Esophagus squamous epithelium (tissue), 5 donors: ENCODE measurements at regions not wholly inside any gene's neighbourhood (a gene's known extent, or its start where the extent isn't known, plus 50 kb on each side); places are given as distances from the start of the nearest gene placed in this dataset.

Experiments
- DNase-seq: peaks from one replicate; lab custom pipeline; 2025; lab: John Stamatoyannopoulos, UW
- H3K27ac ChIP-seq, 4 donors: fragments of 200-600 bp; sonication (generic); one replicate each; pipeline ENCODE4 v1.5.1; 2016 to 2019; ENCODE audit warnings: mild to moderate bottlenecking in 1 of 4
- H3K27me3 ChIP-seq, 4 donors: fragments of 200-600 bp; sonication (generic); 1 replicate in 3 of 4; 2 replicates in 1 of 4; pipeline versions ENCODE4 v1.5.1 to v1.6.0; 2017 to 2021; ENCODE audit warnings: antibody characterized with exemption in 1 of 4
- H3K36me3 ChIP-seq, 3 donors: fragments of 200-600 bp; sonication (generic); one replicate each; pipeline ENCODE4 v1.5.1; 2016 to 2019
- H3K4me1 ChIP-seq, 3 donors: fragments of 200-600 bp; sonication (generic); one replicate each; pipeline ENCODE4 v1.5.1; 2017 to 2019
- H3K4me3 ChIP-seq, 4 donors: fragments of 200-600 bp; sonication (generic); 1 replicate in 3 of 4; 2 replicates in 1 of 4; pipeline ENCODE4 v1.5.1; 2016 to 2019; ENCODE audit warnings: mild to moderate bottlenecking in 2 of 4, moderate library complexity in 1 of 4
- H3K9me3 ChIP-seq, 3 donors: fragments of 200-600 bp; sonication (generic); one replicate each; pipeline ENCODE4 v1.5.1; 2016 to 2019
- CTCF ChIP-seq, 6 experiments: fragments of 450-650 bp in 4 of 6; fragments of 200-600 bp in 2 of 6; sonication (generic) in 2 of 6; IDR thresholded peaks; one replicate each; pipeline ENCODE4 v1.5.1; 2016 to 2019; ENCODE audit warnings: antibody characterized with exemption in 6 of 6, mild to moderate bottlenecking in 4 of 6, moderate library complexity in 4 of 6
- POLR2A ChIP-seq, 4 donors: fragments of 450-650 bp; IDR thresholded peaks; one replicate each; pipeline ENCODE4 v1.6.1; 2017; ENCODE audit warnings: antibody characterized with exemption in 4 of 4, mild to moderate bottlenecking in 4 of 4, moderate library complexity in 3 of 4
- WGBS, 2 donors: methylation state at CpG; one replicate each; pipeline ENCODE4 v1.1.5; 2018; 5-methylcytosine and 5-hydroxymethylcytosine counted together
- intact Hi-C: fragments of 100-400 bp; cut with DNase I; formaldehyde crosslinking; loops from one replicate; pipeline ENCODE4 v1.15.0; 2022
- donor health status: DM: yes; HTN: yes; CAD: no.

GRCh38 chr14:53496668-53497067 is 343.5 kb upstream of the DDHD1 start:
- TF ChIP-seq CTCF (IDR thresholded peaks at IDR 0.05): no peak
- no peak for DNase-seq
- intact Hi-C loops: no loop called here
- WGBS, 2 donors: 81 to 85% methylated on average over 2 of the region's 2 CpGs
- peaks cover 0 to 27% (median under 1%) of the 10 kb centered on the region in 3 donors for H3K4me1 ChIP-seq
- H3K36me3 ChIP-seq: no peaks in the 10 kb centered on the region
- H3K9me3 ChIP-seq: no peaks in the 10 kb centered on the region
- H3K27ac ChIP-seq: no peak overlapping the region
- H3K4me3 ChIP-seq: no peak overlapping the region
- H3K27me3 ChIP-seq: no peaks in the 10 kb centered on the region

GRCh38 chr14:53495846-53496343 is 342.8 kb upstream of the DDHD1 start:
- no peak overlapping the region for H3K27ac ChIP-seq
- H3K4me3 ChIP-seq: no peak overlapping the region
- no peak for DNase-seq
- H3K27me3 ChIP-seq: no peaks in the 10 kb centered on the region
- TF ChIP-seq POLR2A (IDR thresholded peaks at IDR 0.05): no peak
- no peak for TF ChIP-seq CTCF (IDR thresholded peaks at IDR 0.05)
- WGBS, 2 donors: 91 to 94% methylated on average over 9 of the region's 9 CpGs
- peaks cover 0 to 22% (median 6%) of the 10 kb centered on the region in 3 donors for H3K4me1 ChIP-seq
- H3K36me3 ChIP-seq: no peaks in the 10 kb centered on the region
- intact Hi-C loops: no loop called here
- no peaks in the 10 kb centered on the region for H3K9me3 ChIP-seq

GRCh38 chr14:53494587-53494986 is 341.5 kb upstream of the DDHD1 start:
- H3K9me3 ChIP-seq: no peaks in the 10 kb centered on the region
- H3K4me3 ChIP-seq: no peak overlapping the region
- intact Hi-C loops: no loop called here
- no peaks in the 10 kb centered on the region for H3K27me3 ChIP-seq
- WGBS, 2 donors: 50 to 93% methylated on average over 1 of the region's 1 CpG
- TF ChIP-seq CTCF (IDR thresholded peaks at IDR 0.05) (no peak), POLR2A (IDR thresholded peaks at IDR 0.05) (no peak)
- H3K27ac ChIP-seq: peak overlapping the region in 1 of 4 donors; percentile 3
- no peak for DNase-seq
- H3K4me1 ChIP-seq: peaks cover 0 to 22% (median 6%) of the 10 kb centered on the region in 3 donors
- H3K36me3 ChIP-seq: no peaks in the 10 kb centered on the region

- WGBS, 2 donors: 75 to 100% methylated on average over 1 of the region's 1 CpG
- Histone ChIP-seq H3K36me3 (no peaks in the 10 kb centered on the region), H3K4me3 (no peak overlapping the region), H3K9me3 (no peaks in the 10 kb centered on the region), H3K27ac (peak overlapping the region in 1 of 4 donors; percentile 3), H3K27me3 (no peaks in the 10 kb centered on the region), H3K4me1 (peaks cover 0 to 22% (median 6%) of the 10 kb centered on the region in 3 donors)
- no peak for TF ChIP-seq CTCF (IDR thresholded peaks at IDR 0.05)
- no peak for TF ChIP-seq POLR2A (IDR thresholded peaks at IDR 0.05)
- DNase-seq: no peak
- intact Hi-C loops: no loop called here
These were observed 340.7 kb upstream of the DDHD1 start for GRCh38 chr14:53493860-53494259.

GRCh38 chr14:53493320-53493719 is 340.2 kb upstream of the DDHD1 start:
- H3K4me1 ChIP-seq: peaks cover 0 to 22% (median 6%) of the 10 kb centered on the region in 3 donors
- no peak for DNase-seq
- no peaks in the 10 kb centered on the region for H3K9me3 ChIP-seq
- intact Hi-C loops: no loop called here
- no peak overlapping the region for H3K27ac ChIP-seq
- H3K27me3 ChIP-seq: no peaks in the 10 kb centered on the region
- no peak overlapping the region for H3K4me3 ChIP-seq
- TF ChIP-seq CTCF (IDR thresholded peaks at IDR 0.05) (no peak), POLR2A (IDR thresholded peaks at IDR 0.05) (no peak)
- H3K36me3 ChIP-seq: no peaks in the 10 kb centered on the region
- WGBS, 2 donors: 26 to 66% methylated on average over 2 of the region's 2 CpGs
